Stomach (tissue), 8 donors: ENCODE measurements at regions not wholly inside any gene's neighbourhood (a gene's known extent, or its start where the extent isn't known, plus 50 kb on each side); places are given as distances from the start of the nearest gene placed in this dataset.

ENCODE experiments used
- DNase-seq, 2 donors: peaks; one replicate each; pipeline versions ENCODE4 v3.0.0 to v3.0.0-alpha.2; 2013 to 2019
- H3K27ac ChIP-seq, 5 donors: fragments of 200-600 bp in 4 of 5; sonication (generic) in 4 of 5; one replicate each; pipeline ENCODE4 v1.5.1; 2013 to 2019; ENCODE audit warnings: mild to moderate bottlenecking in 1 of 5, moderate library complexity in 1 of 5
- H3K27me3 ChIP-seq, 3 donors: fragments of 200-600 bp; sonication (generic); one replicate each; pipeline ENCODE4 v1.5.1; 2017 to 2019; ENCODE audit warnings: mixed run types in 1 of 3
- H3K36me3 ChIP-seq, 4 donors: fragments of 200-600 bp; sonication (generic); 1 replicate in 3 of 4; 2 replicates in 1 of 4; pipeline ENCODE4 v1.5.1; 2016 to 2019
- H3K4me1 ChIP-seq, 4 donors: fragments of 200-600 bp; sonication (generic); one replicate each; pipeline ENCODE4 v1.5.1; 2016 to 2019
- H3K4me3 ChIP-seq, 4 donors: fragments of 200-600 bp; sonication (generic) in 3 of 4; one replicate each; pipeline ENCODE4 v1.5.1; 2016 to 2019; ENCODE audit warnings: mild to moderate bottlenecking in 1 of 4
- H3K9me3 ChIP-seq, 4 donors: fragments of 200-600 bp; sonication (generic); one replicate each; pipeline ENCODE4 v1.5.1; 2016 to 2019
- EP300 ChIP-seq: sonication (generic); formaldehyde crosslinking; IDR thresholded peaks from one replicate; pipeline ENCODE4 v1.6.1; 2017; ENCODE audit warnings: antibody characterized with exemption
- POLR2A ChIP-seq, 4 donors: fragments of 450-650 bp; IDR thresholded peaks; one replicate each; pipeline ENCODE4 v1.6.1; 2016; ENCODE audit warnings: antibody characterized with exemption in 4 of 4, control low read depth in 2 of 4, mild to moderate bottlenecking in 1 of 4, moderate library complexity in 1 of 4
- POLR2AphosphoS5 ChIP-seq, 3 donors: sonication (generic); formaldehyde crosslinking; IDR thresholded peaks; one replicate each; pipeline ENCODE4 v1.6.1; 2016; ENCODE audit warnings: antibody characterized with exemption in 3 of 3
- WGBS, 5 donors: extraction: QIAGEN DNeasy Blood & Tissue Kit in 3 of 5; methylation state at CpG; one replicate each; pipeline versions ENCODE4 v1.1.5 to v1.1.7; 2013 to 2018; 5-methylcytosine and 5-hydroxymethylcytosine counted together
- intact Hi-C: fragments of 100-400 bp; cut with DNase I; formaldehyde crosslinking; loops from one replicate; pipeline ENCODE4 v1.15.1; 2023; ENCODE audit warnings: low total_unique reads
- TF ChIP-seq, protein P1 (sequence below), 7 experiments: fragments of 450-650 bp in 4 of 7; fragments of 200-600 bp in 3 of 7; sonication (generic) in 3 of 7; IDR thresholded peaks; one replicate each; pipeline ENCODE4 v1.5.1; 2016 to 2019; ENCODE audit warnings: antibody characterized with exemption in 7 of 7, control low read depth in 2 of 7, mild to moderate bottlenecking in 1 of 7
- donor health status: healthy with polysubstance abuse.
- donor health status: Bipolar disorder and iron deficiency.
- donor health status: healthy.

DNA sequence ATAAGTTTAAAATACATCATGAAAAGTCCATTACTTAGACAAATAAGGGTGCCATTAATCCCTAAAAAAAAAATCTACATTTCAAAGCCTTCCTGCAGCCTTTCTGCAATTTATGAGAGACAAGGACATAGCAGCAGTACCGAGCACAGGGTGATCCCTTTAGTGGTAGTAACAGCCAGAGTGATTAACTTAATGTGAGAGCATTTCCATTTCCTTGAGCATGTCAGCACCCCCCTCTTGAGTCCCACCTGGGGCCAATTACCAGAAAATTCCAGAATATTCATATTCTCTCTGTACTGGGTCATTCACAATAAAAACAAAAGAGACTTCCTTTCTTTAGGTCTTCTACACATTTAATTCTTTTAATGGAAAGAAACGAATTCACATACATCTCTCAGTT, 546.9 kb upstream of the CCDC54 start:
- intact Hi-C loops = no loop called here
- Histone ChIP-seq H3K36me3 (no peaks in the 10 kb centered on the region), H3K4me3 (no peak overlapping the region), H3K4me1 (peaks cover 0 to 3% (median 0%) of the 10 kb centered on the region in 4 donors), H3K27ac (no peak overlapping the region), H3K27me3 (no peaks in the 10 kb centered on the region), H3K9me3 (peaks cover 0 to 13% (median 3%) of the 10 kb centered on the region in 4 donors)
- no peak for DNase-seq
- WGBS, 5 donors = 66 to 79% (median 71%) methylated on average over 2 of the region's 2 CpGs
- TF ChIP-seq POLR2A (IDR thresholded peaks at IDR 0.05) = no peak
- TF ChIP-seq EP300 = no peak
- TF ChIP-seq, protein P1, sequence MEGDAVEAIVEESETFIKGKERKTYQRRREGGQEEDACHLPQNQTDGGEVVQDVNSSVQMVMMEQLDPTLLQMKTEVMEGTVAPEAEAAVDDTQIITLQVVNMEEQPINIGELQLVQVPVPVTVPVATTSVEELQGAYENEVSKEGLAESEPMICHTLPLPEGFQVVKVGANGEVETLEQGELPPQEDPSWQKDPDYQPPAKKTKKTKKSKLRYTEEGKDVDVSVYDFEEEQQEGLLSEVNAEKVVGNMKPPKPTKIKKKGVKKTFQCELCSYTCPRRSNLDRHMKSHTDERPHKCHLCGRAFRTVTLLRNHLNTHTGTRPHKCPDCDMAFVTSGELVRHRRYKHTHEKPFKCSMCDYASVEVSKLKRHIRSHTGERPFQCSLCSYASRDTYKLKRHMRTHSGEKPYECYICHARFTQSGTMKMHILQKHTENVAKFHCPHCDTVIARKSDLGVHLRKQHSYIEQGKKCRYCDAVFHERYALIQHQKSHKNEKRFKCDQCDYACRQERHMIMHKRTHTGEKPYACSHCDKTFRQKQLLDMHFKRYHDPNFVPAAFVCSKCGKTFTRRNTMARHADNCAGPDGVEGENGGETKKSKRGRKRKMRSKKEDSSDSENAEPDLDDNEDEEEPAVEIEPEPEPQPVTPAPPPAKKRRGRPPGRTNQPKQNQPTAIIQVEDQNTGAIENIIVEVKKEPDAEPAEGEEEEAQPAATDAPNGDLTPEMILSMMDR (IDR thresholded peaks at IDR 0.05) = no peak
- TF ChIP-seq POLR2AphosphoS5 (IDR thresholded peaks at IDR 0.05) = no peak

DNA sequence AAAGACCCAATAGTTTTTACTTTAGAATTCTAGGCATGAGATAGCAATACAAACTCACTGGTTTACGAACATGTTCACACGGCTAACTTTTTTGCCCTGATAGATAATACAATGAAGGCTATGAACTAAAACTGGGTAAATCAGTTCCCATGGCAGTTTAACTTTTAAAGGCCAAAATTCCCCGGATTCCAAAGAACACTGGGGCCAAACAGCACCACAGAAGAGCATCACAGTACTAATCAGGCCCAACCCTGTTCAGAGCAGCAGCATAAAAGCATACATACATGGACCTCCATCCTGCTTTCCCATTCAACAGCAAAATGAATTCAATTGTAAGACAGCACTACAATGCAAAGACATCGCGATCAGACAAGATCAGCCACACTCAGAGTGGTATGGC, 540.3 kb upstream of the CCDC54 start:
- 72 to 86% (median 77%) methylated on average over 5 of the region's 5 CpGs for WGBS, 5 donors
- intact Hi-C loops = no loop called here
- Histone ChIP-seq H3K4me3 (no peak overlapping the region), H3K27me3 (no peaks in the 10 kb centered on the region), H3K27ac (no peak overlapping the region), H3K9me3 (peaks cover 0 to 8% (median 3%) of the 10 kb centered on the region in 4 donors), H3K36me3 (no peaks in the 10 kb centered on the region), H3K4me1 (no peaks in the 10 kb centered on the region)
- TF ChIP-seq EP300 (no peak), POLR2A (IDR thresholded peaks at IDR 0.05) (no peak), POLR2AphosphoS5 (IDR thresholded peaks at IDR 0.05) (no peak)
- TF ChIP-seq, protein P1 (IDR thresholded peaks at IDR 0.05) = no peak
- no peak for DNase-seq

DNA sequence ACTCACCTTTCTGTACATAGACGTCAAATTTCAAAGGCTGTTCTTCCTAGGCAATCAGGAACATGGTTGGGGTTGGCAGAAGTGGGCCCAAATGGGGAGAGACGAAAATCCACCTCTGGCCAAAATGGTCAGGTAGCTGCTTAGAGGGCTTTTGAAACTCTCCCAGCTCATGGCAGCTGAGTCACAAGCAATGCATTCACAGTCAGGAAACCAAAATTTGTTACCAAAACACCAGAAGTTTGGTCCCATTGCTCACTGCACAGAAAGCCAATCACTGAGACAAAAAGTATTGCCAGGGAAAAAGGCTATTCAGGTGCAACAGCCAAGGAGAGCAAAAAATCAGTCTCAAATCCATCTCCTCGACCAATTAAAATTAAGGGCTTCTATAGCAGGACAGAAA, 539.6 kb upstream of the CCDC54 start:
- H3K27me3 ChIP-seq = no peaks in the 10 kb centered on the region
- intact Hi-C loops = no loop called here
- WGBS, 5 donors = 71 to 85% (median 79%) methylated on average over 3 of the region's 3 CpGs
- DNase-seq = no peak
- H3K9me3 ChIP-seq = peaks cover 0 to 1% (median 0%) of the 10 kb centered on the region in 4 donors
- H3K27ac ChIP-seq = no peak overlapping the region
- no peaks in the 10 kb centered on the region for H3K36me3 ChIP-seq
- no peak for TF ChIP-seq POLR2A (IDR thresholded peaks at IDR 0.05)
- TF ChIP-seq, protein P1 (IDR thresholded peaks at IDR 0.05) = no peak
- TF ChIP-seq POLR2AphosphoS5 (IDR thresholded peaks at IDR 0.05) = no peak
- TF ChIP-seq EP300 = no peak
- H3K4me1 ChIP-seq = no peaks in the 10 kb centered on the region
- no peak overlapping the region for H3K4me3 ChIP-seq

DNA sequence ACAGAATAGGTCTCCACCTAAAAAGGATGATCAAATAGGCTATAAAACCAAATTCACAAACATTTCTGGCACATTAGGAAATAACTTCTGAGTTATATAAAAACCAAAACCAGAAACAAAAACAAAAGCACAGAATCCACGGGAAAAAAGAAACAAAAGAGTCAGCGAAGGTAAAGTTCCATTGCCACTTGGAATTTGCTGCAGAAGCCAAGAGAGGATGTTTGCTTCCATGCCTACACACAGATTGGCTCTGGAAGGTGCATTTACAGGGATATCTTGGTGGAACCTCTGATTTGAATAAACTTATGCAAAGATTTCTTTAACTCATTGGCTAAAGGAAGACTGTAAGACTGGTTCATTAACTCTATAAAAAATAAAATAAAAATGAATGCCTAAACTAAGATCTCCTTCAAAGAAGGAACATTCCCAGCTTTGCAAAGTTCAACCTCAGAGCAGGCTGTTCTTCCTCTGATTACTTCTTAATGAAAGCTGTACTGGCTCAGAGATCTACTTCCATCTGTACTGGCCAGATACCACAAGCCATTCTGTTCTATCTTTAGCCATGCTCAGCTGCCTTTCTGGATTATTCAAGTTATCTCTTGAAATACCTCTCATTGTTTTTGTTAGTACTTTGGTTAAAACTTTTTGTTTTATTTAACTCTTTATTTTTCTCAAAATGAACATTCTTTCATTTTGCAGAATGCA, 537.5 kb upstream of the CCDC54 start:
- Histone ChIP-seq H3K27me3 (no peaks in the 10 kb centered on the region), H3K36me3 (no peaks in the 10 kb centered on the region), H3K9me3 (no peaks in the 10 kb centered on the region), H3K4me1 (no peaks in the 10 kb centered on the region), H3K27ac (no peak overlapping the region), H3K4me3 (no peak overlapping the region)
- no peak for DNase-seq
- intact Hi-C loops = no loop called here
- WGBS, 5 donors = 37 to 61% (median 43%) methylated on average over 2 of the region's 2 CpGs
- TF ChIP-seq EP300 (no peak), POLR2A (IDR thresholded peaks at IDR 0.05) (no peak), POLR2AphosphoS5 (IDR thresholded peaks at IDR 0.05) (no peak)
- TF ChIP-seq, protein P1 (IDR thresholded peaks at IDR 0.05) = no peak
